ENCODE measurements at regions not wholly inside any gene's neighbourhood (a gene's known extent, or its start where the extent isn't known, plus 50 kb on each side); places are given as distances from the start of the nearest gene placed in this dataset.

DNA sequence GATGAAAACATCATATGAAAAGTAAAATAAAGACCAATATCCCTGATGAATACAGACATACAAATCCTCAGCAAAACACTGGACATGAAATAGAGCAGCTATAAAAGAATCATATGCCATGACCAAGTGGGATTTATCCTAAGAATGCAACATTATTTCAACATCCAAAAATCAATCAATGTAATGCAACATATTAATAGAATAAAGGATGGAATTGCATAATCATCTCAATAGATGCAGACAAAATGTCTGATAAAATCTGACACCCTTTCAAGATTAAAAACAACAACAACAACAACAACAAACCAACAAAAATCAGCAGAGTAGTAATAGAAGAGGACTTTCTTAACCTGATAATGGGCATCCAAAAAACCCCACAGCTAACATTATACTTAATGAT, 63.8 kb upstream of the IL1R1 start:
- no peak for DNase-seq

DNA sequence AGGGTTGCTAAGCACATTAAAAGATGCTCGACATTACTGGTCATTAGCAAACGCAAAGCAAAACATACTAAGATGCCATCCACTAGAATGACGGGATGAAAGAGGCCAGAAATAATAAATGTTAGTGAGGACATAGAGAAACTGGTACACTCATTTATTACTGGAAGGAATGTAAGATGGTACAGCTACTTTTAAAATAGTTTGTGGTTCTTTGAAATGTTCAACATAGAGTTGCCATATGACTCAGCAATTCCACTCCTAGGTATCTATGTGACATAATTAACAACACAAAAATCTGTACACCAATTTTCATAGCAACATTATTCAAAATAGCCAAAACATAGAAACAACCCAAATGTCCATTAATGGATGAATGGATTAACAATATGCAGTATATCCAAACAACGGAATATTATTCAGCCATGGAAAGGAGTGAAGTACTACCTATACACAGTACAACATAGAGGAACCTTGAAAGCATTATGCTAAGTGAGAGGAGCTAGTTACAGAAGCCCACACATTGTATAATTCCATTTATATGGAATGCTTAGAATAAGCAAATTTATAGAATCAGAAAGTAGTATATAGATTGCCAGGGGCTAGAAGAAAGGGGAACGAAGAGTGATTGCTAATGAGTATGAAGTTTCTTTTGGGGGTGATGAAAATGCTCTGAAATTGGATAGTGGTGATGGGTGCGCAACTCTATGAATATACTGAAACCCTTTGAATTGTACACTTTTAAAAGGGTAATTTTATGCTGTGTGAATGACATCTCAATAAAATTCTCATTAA, 61.9 kb upstream of the IL1R1 start:
- no peak for DNase-seq

DNA sequence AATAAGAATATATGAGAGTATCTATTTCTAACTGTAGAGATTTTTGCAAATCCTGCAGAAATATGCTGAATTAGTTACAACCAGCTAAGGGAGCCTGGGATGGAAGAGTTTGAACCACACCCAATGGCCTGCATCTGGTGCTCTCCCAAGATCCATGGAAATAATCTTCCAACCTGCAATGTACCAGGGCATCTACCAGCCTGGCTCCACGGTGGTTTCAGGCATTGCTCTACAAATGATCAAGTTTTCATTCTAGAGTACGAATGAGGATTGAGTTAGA, 61.4 kb upstream of the IL1R1 start:
- no peak for DNase-seq

- no peak for DNase-seq
Observed at GRCh38 chr2:102081606-102082005, 60.9 kb upstream of the IL1R1 start.

DNA sequence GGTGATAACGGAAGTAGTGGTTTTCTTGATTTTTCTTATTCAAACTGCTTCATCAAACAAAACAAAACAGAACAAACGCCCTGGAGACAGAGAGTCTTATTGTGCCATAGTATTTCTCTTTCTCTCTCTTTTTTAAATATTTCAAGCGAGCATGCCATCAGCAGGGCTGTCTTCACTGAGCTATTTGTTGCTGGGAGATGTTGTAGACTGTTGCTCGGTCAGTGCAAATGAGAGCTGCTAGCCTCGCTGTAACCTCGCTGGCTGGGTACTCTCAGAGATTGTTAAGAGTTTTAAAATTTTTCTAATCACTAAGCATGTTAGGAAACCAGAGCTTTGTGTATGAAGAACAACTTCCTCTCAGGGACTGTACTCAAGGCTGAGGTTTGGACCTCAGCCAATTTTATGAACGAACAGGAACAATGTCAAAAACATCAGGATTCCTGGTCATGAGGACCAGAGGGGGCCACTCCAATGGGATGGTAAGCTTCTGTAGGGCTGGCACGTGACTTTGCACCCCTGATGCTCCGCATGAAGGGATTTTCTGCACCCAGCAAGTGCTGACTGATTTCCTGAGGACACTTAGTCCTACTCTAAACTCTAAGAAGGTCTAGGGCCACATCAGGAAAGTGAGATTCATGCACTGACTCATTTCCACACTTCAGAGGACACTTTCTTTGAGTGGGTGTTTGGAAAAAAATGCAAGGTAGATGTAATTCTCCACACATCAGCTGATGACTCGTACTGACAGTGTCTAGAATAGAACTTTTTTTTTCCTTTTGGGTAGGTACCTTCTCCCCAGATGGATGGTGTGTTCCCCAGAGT, 59.8 kb upstream of the IL1R1 start:
- peak; percentile 52 for DNase-seq

DNA sequence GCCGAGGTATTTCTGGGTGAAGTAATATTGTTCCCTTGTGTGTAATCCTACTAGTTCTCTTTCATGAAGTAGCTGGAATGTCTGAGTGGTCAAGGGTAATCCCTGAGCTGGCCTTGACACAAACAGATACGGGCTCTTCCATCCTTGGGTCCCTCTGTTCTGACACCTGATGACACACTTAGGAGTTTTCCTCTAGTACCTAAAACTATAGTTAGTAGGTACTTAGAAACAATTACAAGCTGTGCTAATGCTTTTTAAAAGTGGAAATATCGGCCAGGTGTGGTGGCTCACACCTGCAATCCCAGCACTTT, 59.2 kb upstream of the IL1R1 start:
- no peak for DNase-seq

- no peak for DNase-seq
Observed at GRCh38 chr2:102084651-102085050, 57.9 kb upstream of the IL1R1 start.

DNA sequence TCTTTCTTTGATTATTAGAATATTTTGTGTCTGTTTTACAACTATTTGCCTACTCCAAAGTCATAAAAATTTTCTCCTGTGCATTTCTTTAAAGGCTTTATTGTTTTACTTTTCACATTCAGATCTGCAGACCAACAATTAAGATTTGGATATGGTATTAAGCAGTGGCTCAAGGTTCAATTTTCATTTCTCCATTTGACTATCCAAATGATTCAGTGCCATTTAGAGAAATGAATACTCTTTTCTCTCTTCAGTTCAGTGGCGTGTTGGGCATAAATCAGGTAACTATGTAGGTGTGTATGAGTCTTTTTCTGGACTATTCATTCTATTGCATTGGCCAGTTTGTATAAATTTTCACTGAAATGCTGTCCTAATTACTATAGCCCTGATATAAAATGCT, 57.3 kb upstream of the IL1R1 start:
- DNase-seq = no peak

DNA sequence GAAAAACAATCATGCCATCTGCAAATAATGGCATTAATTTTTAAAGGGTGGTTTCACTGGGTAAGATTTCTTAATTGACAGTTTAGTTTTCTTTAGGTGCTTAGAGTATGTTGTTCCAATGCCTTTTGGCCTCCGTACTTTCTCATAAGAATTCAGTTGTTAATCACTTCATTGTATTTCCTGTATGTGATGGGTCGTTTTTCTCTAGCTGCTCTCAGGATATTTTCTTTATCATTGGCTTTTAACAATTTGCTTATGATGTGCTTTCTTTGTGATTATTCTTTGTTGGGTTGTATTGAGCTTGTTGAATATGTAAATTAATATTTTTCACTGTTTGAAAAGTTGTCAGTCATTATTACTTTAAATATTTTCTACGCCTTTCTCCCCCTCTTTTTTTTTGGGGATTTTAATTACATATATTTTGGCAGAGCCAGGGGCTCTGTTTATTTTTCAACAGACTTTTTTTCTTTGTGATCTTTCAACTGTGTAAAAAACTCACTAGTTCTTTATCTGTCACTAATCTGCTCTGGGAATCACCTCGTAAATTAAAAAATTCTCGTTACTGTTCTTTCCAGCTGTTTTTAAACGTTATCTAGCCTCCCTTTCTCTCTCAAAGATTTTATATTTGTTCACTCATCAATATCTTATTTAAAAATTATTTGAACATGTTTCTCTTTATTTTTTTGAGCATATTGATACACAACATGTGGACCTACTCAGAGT, 56.2 kb upstream of the IL1R1 start:
- DNase-seq = no peak

DNA sequence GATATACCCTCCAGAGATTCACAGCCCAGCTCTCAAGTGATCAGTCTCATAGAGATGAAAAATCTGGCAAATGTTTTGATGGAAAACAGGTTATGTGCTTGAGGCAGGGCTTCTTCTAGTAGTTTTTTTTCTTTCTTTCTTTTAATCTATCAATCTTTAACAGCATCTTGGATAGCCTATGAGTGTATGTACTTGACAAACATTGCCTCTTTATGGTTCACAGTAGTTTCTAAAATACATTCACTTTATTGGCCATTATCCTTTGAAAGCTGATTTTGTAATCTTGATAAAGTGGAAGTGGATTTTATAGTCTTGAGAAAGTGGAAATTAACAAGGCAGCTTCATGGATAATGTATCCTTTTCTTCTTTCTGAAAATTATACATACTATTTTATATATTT, 51.4 kb upstream of the IL1R1 start:
- no peak for DNase-seq

DNA sequence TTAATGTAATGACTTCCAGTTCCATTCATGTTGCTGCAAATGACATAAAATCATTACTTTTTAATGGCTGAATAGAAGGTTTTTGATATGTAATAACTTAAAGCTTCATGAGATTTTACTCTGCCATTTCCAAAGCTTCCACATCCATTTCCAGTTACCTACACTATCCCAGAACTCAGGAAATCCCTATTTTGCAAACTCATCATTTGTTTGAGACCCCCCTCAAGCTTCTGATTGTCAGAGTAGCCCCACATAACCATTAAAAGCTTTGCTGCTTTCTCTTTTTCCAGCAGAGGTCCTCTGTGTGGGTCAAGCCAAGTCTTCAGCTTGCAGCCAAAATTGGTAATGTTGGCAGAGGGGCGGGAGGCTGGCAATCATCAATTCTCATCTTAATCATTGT, 50.6 kb upstream of the IL1R1 start:
- no peak for DNase-seq

DNA sequence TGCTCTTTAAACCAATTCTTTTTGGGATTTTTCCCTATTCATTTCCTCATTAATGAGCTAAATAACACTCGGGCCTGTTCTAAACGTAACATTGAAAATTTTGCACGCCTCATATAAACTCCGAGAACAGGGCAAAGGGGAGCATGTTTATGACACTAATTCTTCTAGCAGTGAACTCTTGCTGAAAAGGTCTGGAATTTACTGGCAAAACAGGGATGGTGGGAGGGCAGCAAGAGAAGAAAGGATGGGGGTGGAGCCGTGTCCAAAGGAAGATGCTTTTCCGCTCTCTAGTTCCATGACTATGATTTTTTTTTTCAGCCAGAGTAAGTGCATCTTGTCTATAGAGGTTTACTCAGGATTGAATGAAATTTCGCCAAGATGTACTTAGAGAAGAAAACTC, 50.0 kb upstream of the IL1R1 start:
- no peak for DNase-seq

Data from stimulated activated CD4-positive, alpha-beta T cell treated with anti-CD3 and anti-CD28 coated beads, Interleukin-4, amount 100 ng/mL, for 1 hour (primary cell).